PFSK-1 (cell line): ENCODE measurements at regions not wholly inside any gene's neighbourhood (a gene's known extent, or its start where the extent isn't known, plus 50 kb on each side); places are given as distances from the start of the nearest gene placed in this dataset.

ENCODE experiments used
- FOXP2 ChIP-seq: optimal IDR thresholded peaks from 2 replicates; pipeline ENCODE3; 2011; ENCODE audit warnings: borderline replicate concordance, control low read depth, inconsistent platforms; ENCODE audit not compliant: insufficient read depth; ENCODE audit errors: extremely low read length, extremely low read depth
- POLR2AphosphoS5 ChIP-seq: IDR thresholded peaks from 2 replicates; pipeline ENCODE4 v1.6.1; 2012; ENCODE audit warnings: low read depth, mild to moderate bottlenecking, control low read depth, low read length, moderate library complexity
- SIN3A ChIP-seq: IDR thresholded peaks from 2 replicates; pipeline ENCODE4 v1.6.1; 2012; ENCODE audit warnings: mild to moderate bottlenecking, low read length, moderate library complexity, borderline replicate concordance; ENCODE audit not compliant: insufficient read depth
- TAF1 ChIP-seq: IDR thresholded peaks from 2 replicates; pipeline ENCODE4 v1.6.1; 2012; ENCODE audit warnings: low read length, control low read depth, borderline replicate concordance; ENCODE audit not compliant: insufficient read depth
- TF ChIP-seq, protein P1 (sequence below), 2 experiments: IDR thresholded peaks; 2 replicates each; pipeline versions ENCODE4 v1.6.1 to v1.8.0; 2011 to 2012; ENCODE audit warnings: low read depth in 2 of 2, low read length in 2 of 2, control low read depth in 1 of 2, inconsistent platforms in 1 of 2, mild to moderate bottlenecking in 1 of 2, moderate library complexity in 1 of 2; ENCODE audit not compliant: insufficient read depth in 1 of 2

DNA sequence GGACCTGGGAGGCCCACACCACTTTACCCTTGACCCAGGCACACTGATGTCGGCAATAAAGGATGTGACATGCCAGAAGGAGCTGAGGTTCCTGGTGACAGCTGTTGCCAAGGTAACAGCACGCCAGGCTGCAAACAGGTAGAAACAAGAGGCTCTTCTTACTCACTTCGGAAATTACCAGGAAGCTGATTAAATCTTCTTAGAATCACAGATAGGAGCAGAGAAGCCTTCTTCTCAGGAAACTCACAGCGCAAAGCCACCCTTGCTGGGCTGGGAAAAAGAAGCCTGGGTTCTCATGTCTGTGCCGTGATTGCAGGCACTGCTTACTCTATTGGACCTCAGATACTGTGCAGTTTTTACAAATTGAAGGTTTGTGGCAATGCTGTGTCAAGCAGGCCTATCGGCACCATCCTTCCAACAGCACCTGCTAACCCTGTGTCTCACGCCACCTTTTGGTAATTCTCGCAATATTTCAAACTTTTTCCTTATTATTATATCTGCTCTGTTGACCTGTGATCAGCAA, 61.0 kb upstream of the TAF1B start:
- TF ChIP-seq, protein P1, sequence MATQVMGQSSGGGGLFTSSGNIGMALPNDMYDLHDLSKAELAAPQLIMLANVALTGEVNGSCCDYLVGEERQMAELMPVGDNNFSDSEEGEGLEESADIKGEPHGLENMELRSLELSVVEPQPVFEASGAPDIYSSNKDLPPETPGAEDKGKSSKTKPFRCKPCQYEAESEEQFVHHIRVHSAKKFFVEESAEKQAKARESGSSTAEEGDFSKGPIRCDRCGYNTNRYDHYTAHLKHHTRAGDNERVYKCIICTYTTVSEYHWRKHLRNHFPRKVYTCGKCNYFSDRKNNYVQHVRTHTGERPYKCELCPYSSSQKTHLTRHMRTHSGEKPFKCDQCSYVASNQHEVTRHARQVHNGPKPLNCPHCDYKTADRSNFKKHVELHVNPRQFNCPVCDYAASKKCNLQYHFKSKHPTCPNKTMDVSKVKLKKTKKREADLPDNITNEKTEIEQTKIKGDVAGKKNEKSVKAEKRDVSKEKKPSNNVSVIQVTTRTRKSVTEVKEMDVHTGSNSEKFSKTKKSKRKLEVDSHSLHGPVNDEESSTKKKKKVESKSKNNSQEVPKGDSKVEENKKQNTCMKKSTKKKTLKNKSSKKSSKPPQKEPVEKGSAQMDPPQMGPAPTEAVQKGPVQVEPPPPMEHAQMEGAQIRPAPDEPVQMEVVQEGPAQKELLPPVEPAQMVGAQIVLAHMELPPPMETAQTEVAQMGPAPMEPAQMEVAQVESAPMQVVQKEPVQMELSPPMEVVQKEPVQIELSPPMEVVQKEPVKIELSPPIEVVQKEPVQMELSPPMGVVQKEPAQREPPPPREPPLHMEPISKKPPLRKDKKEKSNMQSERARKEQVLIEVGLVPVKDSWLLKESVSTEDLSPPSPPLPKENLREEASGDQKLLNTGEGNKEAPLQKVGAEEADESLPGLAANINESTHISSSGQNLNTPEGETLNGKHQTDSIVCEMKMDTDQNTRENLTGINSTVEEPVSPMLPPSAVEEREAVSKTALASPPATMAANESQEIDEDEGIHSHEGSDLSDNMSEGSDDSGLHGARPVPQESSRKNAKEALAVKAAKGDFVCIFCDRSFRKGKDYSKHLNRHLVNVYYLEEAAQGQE (IDR thresholded peaks at IDR 0.05; ENCODE audit: insufficient read depth in 1 of 2, low read depth in 2 of 2, low read length in 2 of 2), result no peak
- TF ChIP-seq POLR2AphosphoS5, result no peak
- TF ChIP-seq SIN3A, result no peak
- no peak for TF ChIP-seq TAF1
- no peak for TF ChIP-seq FOXP2
